Activated CD8-positive, alpha-beta memory T cell treated with anti-CD3 and anti-CD28 coated beads, Interleukin-2, amount 50 U/mL, for 1 hour (primary cell): ENCODE measurements at regions not wholly inside any gene's neighbourhood (a gene's known extent, or its start where the extent isn't known, plus 50 kb on each side); places are given as distances from the start of the nearest gene placed in this dataset.
"Not testable (repeated sequence)": the region's sequence is repeated elsewhere in the genome, so short reads cannot be mapped to it uniquely, and the experiment has no call there.

Experiments
- DNase-seq: peaks from one replicate; pipeline ENCODE4 v3.0.0-alpha.2; 2020; ENCODE audit errors: extremely low read depth

DNA sequence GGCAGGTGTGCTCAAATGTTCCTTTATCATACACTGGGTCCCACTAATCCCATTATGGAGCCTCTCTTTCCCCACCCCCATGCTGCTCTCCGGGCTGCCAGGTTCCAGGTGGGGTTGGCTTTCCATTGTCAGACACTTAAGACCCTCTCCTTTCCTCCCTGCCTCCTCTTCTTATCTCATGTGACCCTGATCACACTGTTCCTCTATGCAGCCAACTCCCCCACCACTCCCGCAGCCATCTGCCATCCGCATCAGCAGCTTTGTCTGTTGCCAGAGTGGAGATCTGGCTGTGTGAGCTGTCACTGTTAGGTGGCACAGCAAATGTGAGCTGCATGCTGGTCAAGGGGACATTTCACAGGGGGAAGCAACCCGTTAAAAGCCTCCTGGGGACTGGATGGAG, 391.4 kb downstream of the TNS3 start:
- DNase-seq = no peak

DNA sequence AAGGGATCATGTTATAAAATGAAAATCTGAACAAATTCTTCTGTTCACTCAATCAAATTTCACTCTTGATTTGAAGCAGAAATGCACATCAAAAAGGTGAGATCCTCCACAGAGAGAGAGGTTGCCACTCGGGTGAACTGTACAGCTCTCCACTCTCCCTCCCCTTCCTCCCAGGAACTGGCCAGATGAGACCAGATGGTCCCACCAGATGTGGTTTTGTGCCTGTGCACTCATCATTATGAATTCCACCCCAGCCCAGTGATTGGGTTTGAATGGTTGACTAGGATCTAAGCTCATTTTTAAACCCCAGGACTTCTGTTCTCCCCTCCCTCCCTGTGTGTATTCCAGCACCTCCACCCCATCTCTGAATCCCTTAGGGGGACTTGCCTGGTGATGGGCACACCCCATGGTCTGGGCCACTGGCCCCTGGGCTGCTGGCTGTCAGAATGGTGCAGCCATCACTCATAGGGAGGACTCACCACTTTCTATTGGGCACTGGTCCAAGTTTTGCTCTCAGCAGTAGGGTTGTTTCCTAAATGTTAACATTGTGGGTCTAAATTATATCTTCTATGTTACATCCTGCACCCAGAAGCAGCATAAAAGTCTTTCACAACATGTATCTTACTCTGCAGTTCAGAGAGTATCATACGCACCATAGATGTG, 393.1 kb downstream of the TNS3 start:
- DNase-seq = no peak

DNA sequence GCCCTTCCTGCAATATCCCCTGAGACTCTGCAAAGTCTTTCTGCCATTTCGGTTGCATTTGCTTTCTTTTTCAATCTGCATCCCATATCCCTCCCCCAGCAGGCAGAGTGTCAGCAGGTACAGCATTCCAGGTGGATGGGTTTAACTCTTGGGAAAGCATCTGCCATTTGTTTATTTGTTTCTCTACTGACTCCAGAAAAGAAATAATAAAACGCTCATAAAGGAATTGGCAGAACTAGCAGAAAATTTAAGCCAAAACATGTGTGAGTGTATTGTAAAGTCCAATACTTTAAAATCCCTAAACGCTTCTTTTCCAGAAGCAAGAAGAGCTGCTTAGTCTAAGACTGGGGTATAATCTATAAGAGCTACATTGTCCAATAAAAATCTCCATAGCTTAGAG, 393.8 kb downstream of the TNS3 start:
- no peak for DNase-seq

DNA sequence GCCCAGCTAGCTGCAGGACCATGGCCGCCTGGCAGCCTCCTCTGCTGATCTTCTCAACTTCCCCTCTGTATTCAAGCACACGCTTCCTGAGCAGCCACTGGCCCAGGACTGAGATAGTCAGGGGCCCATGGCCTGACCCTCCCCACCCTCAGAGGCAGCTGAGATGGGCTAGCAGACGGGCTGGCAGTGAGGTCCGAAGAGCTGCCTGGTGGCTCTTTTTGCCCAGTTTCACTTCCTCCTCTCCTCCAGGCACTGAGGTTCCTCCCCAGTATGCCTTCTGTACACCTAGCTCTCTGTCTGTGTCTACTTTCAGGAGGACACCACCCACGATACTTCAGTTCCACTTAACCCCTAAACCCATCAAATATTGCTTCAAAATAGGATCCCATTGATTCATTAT, 395.6 kb downstream of the TNS3 start:
- no peak for DNase-seq

DNA sequence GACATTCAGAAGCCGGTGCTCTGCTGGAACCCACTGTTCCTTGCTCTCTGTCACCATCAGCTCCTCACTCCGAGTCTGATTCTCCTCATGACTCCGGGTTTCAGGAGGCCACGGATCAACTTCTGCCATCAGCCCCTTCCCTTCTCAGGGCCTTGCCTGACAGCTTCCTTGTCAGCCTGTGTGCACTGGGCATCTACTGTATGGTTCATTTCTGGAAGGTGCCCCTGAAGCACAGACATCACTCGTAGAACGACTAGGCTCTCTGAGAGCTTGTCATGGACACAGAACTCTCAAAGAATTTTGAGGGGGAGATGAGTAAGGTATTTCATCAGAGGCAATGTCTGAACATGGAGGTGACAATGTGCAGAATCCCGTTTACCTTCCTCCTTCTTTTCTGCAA, 396.1 kb downstream of the TNS3 start:
- DNase-seq = no peak

DNA sequence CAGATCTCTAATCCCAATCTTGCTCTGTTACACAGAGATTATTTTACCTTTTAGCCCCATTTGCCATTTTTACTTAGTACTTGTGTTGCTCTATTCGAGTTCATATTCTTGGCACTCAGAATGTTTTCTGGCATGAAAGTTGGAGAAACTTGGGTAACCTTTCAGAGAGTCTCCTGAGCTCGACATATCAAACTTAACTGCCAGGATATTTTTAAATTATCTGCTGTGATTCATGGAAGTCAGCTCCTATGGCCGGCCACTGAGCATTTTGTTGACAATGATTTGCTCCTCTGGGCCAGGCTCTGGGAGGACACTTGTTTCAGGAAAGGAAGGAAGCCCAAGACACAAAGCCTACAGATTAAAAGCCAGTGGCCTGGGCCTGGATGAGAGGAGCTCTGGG, 396.7 kb downstream of the TNS3 start:
- DNase-seq = no peak

DNA sequence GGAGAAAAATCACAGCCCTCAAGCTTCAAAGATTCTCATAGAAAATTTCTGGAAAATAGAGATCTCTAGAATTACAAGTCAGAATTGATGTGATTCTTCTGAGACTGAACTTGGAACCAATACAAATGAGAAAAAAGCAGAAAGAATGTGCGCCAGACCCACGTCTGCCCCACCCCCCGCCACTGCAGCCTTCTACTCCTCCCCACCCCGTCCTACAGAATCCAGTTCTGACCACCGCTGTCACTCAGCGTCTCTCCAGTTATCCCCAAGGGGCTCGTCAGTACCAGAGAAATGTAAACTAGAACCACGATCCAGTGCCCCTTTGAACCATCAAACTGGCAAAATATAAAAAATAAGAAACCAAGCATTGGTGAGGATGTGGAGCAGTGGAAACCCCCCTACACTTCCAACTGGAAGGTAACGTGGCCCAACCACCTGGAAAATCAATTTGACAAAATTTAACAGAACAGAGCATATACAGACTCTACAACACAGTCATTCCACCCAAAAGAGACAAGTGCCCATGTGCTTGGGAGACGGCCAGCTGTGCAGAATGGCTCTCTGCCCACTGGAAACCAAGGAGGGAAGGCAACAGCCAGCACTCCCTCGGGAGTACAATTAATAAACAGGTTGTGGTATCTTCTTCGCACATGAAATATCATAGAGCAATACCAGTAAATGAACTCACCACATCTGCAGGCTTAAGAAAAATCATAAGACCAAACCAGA, 397.9 kb downstream of the TNS3 start:
- no peak for DNase-seq

DNA sequence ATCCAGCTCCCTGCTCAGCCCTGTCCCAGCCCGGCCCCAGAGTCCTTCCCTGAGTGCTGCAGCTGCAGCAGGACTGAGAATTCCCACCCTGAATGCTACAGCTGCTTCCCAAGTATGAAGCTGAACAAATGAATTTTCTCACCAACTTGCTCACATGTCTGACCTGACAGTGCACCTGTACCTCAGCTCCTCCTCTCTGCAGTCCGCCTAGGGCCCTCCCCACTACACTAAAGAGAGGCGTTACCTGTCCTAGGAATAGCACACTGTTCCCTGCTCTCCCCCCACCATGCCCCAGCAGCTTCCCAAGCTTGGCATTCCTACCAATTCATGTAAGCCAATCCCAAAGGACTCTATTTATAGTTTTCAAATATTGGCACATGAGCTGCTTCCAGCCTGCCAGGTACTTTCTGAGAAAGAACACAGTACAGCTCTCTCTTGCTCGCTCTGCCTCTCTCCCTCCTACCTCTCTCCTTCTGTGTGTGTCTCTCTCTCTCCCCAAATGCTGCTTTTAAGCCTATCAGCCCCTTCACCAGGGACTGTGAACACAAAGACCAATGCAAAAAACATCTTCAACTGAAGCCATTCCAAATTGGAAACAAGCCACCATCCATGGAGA, 400.1 kb downstream of the TNS3 start:
- DNase-seq = no peak

DNA sequence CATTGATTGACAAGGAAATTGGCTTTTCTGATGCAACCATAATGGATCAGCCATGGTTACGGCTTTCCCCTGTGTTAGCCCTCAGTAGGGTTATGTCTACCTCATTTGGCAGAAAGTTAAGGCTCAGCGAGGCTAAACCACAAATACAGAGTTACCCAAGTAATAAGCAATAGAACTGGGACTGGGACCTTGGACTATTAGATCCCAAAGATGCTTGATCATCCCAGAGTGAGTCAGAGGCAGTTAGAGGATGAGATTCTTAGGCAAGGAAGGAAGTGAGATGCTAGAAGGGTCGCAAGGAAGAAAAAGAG, 401.4 kb downstream of the TNS3 start:
- DNase-seq = no peak

DNA sequence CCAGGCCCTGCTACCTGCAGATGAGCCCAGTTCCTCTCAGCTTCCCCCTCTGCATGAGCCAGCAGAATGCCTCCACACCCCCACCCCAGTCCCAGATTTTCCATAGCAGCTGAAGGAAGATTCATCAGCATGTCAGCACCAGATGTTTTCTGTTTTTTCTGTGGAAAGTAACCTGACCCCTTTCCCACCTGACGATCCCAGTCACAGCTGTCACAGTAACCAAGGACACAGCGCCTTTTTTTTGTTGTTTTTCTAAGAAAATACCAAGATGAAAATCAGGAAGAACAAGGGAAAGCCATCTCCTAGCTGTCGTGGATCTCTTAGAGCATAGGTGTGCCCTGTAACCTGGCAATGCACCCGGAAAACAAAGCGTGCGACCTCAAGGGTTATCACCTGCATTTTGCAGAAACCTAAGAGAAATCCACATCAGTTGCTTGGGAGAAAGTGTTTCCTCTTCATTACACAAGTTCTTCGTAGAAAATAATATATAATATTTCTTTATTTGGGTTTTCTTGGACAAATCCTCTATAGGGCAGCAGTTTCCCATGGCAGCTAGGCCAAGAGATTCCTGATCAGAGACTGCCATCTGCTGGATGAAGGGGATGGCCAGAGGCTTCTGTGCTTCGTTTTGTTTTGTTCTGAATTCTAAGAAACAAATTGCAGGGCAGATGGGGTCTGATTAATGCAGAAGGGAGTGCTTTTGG, 401.9 kb downstream of the TNS3 start:
- no peak for DNase-seq

DNA sequence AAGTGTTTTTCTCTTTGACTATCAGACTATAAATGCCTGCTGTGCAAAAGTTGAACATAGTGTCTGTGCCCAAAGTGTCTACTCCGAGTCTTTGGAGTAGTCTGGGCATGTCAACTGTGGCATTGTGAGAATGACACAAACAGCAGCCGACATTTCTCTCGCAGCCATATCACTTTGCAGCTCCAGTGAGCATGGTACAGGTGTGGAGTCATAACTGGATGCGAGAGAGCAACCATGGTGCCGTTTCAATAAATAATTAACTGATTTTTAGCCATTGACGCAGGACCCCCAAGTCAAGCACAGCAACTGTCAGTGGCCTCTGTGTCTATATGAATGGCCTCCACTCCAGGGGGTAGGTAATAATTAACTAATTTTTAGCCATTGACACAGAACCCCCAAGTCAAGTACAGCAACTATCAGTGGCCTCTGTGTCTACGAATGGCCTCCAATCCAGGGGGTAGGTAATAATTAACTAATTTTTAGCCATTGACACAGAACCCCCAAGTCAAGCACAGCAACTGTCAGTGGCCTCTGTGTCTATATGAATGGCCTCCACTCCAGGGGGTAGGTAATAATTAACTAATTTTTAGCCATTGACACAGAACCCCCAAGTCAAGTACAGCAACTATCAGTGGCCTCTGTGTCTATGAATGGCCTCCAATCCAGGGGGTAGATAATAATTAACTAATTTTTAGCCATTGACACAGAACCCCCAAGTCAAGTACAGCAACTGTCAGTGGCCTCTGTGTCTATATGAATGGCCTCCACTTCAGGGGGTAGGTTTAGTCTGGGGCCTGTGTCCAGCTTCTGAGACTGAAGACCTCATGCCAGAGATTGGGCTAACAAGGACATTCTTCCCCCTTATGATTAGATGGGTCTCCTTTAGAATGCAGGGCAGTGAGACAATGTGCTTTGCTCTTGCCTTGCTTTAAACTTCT, 409.0 kb downstream of the TNS3 start:
- not testable (repeated sequence) for DNase-seq

DNA sequence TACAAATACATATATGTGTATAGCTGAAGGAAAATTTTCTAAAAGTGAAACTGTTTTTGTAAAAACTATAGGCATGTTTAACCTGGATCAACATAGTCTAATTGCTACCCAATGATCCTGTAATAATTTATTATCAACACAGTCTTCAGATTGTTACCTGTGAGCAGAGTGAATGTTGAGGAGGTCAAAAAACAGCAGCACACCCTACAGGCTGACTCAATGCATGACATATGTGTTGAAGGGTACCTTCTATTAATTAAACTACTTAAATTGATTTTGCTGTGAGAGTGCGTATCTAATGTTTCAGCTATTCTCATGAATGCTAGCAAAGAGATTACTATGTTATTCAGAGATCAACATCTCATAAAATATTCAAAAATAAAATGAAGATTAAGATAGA, 411.4 kb downstream of the TNS3 start:
- no peak for DNase-seq

DNA sequence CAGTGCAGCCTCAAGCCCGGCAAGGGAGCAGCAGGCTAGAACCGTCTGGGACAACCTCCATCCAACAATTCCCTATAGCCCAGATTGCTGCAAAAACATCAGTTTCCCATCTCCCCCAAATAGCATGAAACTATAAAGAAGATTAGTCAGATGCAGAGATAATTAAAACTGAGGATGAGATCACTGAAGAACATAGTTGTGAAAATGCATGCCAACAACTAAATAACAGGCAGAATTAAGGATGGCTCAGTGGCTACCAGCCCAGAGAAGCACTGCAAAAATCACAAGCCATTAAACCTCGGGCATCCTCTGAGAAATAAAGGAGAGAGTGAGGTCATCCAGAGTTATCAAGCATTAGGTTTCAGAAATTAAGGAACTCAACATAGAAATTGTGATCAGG, 427.1 kb downstream of the TNS3 start:
- DNase-seq = no peak

DNA sequence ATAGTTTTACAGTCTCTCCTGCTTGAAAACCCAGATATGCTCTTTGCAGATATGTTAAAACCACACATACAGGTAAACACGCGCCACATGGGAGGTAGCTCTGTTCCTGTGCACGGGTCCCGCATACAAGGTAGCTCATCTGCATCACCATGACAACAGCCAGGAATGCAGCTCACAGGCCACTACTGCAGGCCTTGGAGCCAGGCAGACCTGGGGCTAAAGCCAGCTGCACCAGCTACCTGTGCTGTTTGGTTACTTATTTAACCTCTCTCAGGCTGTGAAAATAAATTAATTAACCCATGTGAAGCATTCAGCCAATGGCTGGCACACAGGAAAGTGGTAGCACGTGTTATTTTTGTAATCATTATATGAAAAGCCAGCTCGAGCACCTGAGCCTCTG, 428.3 kb downstream of the TNS3 start:
- DNase-seq = no peak

DNA sequence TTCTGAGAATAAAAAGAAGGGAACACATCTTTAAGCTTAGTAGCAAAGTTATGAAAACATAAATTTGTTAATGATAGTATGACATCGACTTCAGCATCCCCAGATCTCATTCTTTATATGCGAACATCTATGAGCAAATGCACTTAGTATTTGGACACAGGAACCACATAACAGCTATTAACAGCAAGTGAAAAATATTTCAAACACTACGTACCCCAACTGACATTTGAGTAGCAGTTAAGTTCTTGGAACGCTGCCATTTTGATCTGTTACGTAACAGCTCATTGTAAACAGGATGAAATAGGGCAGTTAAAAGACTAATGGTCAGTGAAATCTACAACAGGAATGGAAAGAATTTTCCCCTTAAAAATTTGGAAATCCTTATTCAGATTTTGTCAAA, 428.9 kb downstream of the TNS3 start:
- DNase-seq = no peak

DNA sequence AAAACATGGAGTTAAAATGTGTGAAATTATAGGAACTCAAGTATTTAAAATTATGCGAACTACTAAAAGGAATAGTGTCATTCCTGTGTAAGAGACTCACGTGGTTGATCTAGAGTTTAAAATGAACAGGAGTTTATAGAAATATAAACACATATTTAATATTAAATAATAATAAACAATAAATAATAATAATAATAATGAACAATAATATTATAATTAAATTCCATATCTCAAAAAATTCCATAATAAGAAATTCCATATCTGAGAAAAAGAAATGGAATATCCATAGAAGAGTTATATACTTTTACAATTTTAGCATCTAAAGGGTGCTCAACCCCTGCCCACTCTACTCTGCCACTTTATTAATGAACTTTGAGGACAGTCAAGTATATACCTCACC, 429.6 kb downstream of the TNS3 start:
- DNase-seq = no peak

DNA sequence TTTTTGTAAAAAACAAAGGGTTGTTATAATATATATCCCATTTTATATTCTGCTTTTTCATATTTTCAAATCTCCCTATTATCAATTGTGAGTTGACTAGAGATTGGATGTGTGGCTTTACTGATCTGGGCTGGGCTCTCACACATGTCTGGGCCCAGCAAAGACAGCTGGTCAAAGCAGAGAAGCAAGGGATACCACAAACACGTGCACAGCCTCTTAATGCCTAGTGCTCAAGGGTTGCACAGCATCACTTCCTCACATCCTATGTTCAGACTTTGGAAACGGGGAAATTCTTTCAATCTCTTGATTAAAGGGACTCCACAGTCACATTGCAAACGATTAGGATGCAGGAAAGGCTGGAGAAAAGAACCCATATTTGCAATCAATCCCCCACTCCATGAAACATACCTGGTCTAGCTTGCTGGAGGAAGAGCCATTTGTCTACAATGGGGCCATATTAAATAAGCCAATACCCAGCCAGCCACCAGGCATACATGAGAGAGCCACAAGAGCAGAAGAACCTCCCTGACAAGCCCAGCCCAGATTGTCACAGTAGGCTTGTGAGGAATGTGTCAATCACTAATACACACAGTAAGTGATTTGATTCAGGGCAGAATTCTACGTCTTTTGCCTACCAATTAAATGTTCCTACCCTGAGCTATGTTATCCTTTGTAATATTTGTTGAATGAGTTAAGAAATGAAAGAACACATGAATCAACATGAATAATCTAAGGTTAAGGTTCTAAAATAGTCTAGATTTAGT, 431.2 kb downstream of the TNS3 start:
- no peak for DNase-seq

DNA sequence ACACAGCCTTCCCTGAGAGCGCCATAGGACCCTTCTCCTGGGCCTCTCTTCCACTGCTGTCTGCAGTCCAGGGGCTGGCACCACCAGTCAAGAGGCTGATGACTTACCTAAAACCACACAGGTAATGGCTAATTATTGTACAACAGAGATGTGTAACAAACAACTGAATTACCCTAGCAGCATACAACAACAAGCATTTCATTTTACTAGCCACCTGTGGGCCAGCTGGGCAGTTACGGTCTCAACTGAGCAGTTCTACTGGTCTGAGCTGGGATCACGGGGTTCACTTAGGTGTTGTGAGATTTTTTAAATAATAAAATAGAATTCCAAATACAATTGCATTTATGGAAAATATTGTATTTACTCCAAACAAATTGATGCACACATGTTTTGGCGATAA, 431.9 kb downstream of the TNS3 start:
- DNase-seq = no peak

DNA sequence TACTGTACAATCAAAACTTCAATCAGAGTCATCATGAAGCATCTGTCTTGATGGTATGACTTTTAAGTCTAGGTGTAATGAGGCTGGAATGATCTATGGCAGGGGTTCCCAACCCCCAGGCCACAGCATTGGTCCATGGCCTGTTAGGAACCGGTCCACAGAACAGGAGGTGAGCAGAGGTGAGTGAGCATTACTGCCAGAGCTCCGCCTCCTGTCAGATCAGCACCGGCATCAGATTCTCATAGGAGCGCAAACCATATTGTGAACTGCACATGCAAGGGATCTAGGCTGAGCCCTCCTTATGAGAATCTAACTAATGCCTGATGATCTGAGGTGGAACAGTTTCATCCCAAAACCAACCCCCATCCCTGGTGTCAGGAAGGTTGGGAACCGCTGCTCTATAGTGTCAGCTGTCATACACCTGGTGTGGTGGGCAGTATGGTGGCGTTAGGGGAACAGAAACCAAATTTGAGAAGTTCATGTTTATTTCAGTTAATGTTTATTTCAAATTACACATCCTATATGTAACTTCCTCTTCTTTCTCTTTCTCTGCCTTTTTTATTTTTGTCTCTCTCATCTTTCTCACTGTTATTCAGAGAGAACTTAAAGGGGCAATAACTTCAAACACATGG, 432.6 kb downstream of the TNS3 start:
- no peak for DNase-seq

DNA sequence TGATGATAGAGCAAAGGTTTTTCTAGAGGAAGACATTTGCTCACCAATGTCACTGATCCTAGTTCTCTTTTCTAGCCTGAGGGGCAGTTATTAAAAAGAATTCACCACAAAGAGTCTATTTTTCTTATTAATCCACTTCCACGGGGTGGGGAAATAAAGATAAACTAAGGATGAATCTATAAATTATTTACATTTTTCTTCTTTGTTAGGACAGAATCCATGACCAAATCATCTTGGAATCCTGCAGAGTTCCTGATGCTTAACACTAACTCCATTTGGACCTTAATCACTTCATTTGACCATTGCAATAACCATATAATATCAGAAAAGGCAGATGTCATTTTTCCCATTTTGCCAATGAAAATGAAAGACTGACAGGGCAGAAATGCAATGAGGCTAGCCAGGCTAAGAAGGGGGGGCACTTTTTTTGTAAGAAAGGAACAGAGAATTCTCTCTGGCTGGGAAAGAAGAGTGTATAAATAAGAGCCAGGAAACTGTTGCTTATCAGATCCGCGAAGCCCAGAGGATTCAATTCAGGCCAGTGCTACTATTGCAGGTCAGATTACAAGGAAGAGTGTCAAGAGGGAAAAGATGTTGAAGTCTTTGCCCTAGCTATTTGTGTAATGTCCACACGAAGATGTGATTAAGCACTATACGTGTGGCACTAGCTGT, 433.2 kb downstream of the TNS3 start:
- no peak for DNase-seq
